Transverse colon (tissue), 4 donors: ENCODE measurements at regions not wholly inside any gene's neighbourhood (a gene's known extent, or its start where the extent isn't known, plus 50 kb on each side); places are given as distances from the start of the nearest gene placed in this dataset.

ENCODE experiments used
- POLR2AphosphoS5 ChIP-seq, 3 donors: sonication (generic); formaldehyde crosslinking; IDR thresholded peaks; one replicate each; pipeline ENCODE4 v1.6.1; 2016; ENCODE audit warnings: antibody characterized with exemption in 3 of 3
- TF ChIP-seq, protein P1 (sequence below), 5 experiments: fragments of 200-600 bp in 3 of 5; fragments of 450-650 bp in 2 of 5; sonication (generic) in 3 of 5; IDR thresholded peaks; 1 replicate in 2 of 5; 2 replicates in 3 of 5; pipeline ENCODE4 v1.5.1; 2016 to 2017; ENCODE audit warnings: antibody characterized with exemption in 5 of 5, inconsistent platforms in 3 of 5, mild to moderate bottlenecking in 2 of 5, moderate library complexity in 1 of 5

GRCh38 chr1:147821883-147822282 is 61.5 kb upstream of the GJA5 start:
- TF ChIP-seq, protein P1, sequence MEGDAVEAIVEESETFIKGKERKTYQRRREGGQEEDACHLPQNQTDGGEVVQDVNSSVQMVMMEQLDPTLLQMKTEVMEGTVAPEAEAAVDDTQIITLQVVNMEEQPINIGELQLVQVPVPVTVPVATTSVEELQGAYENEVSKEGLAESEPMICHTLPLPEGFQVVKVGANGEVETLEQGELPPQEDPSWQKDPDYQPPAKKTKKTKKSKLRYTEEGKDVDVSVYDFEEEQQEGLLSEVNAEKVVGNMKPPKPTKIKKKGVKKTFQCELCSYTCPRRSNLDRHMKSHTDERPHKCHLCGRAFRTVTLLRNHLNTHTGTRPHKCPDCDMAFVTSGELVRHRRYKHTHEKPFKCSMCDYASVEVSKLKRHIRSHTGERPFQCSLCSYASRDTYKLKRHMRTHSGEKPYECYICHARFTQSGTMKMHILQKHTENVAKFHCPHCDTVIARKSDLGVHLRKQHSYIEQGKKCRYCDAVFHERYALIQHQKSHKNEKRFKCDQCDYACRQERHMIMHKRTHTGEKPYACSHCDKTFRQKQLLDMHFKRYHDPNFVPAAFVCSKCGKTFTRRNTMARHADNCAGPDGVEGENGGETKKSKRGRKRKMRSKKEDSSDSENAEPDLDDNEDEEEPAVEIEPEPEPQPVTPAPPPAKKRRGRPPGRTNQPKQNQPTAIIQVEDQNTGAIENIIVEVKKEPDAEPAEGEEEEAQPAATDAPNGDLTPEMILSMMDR (IDR thresholded peaks at IDR 0.05), result no peak
- TF ChIP-seq POLR2AphosphoS5 (IDR thresholded peaks at IDR 0.05), result peak in 2 of 3 donors; percentile 15 to 32
